PC-9 (cell line): ENCODE measurements at regions not wholly inside any gene's neighbourhood (a gene's known extent, or its start where the extent isn't known, plus 50 kb on each side); places are given as distances from the start of the nearest gene placed in this dataset.

Source experiments
- EZH2 ChIP-seq: fragments of 200-600 bp; sonication (generic); IDR thresholded peaks from 2 replicates; pipeline ENCODE4 v1.8.0; 2017; ENCODE audit warnings: antibody characterized with exemption, low read depth
- TF ChIP-seq, protein P1 (sequence below): fragments of 200-600 bp; sonication (generic); conservative IDR thresholded peaks from 2 replicates; pipeline ENCODE4 v1.6.1; 2017; ENCODE audit warnings: mixed run types, antibody characterized with exemption, mild to moderate bottlenecking, moderate library complexity

GRCh38 chr10:30527623-30528428 is 93.8 kb downstream of the MAP3K8 start:
- TF ChIP-seq, protein P1, sequence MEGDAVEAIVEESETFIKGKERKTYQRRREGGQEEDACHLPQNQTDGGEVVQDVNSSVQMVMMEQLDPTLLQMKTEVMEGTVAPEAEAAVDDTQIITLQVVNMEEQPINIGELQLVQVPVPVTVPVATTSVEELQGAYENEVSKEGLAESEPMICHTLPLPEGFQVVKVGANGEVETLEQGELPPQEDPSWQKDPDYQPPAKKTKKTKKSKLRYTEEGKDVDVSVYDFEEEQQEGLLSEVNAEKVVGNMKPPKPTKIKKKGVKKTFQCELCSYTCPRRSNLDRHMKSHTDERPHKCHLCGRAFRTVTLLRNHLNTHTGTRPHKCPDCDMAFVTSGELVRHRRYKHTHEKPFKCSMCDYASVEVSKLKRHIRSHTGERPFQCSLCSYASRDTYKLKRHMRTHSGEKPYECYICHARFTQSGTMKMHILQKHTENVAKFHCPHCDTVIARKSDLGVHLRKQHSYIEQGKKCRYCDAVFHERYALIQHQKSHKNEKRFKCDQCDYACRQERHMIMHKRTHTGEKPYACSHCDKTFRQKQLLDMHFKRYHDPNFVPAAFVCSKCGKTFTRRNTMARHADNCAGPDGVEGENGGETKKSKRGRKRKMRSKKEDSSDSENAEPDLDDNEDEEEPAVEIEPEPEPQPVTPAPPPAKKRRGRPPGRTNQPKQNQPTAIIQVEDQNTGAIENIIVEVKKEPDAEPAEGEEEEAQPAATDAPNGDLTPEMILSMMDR, result no peak
- TF ChIP-seq EZH2, result no peak
